Pancreas (tissue), 10 donors: ENCODE measurements at regions not wholly inside any gene's neighbourhood (a gene's known extent, or its start where the extent isn't known, plus 50 kb on each side); places are given as distances from the start of the nearest gene placed in this dataset.

Experiments used
- ATAC-seq, 4 donors: fragments of 200-7000 bp; cut with Tn5 transposase; one replicate each; pipeline versions ENCODE4 v1.8.0 to v1.9.1; 2020; ENCODE audit warnings: mild to moderate bottlenecking in 4 of 4, moderate library complexity in 4 of 4
- DNase-seq, 6 donors: peaks; one replicate each; pipeline ENCODE4 v3.0.0-alpha.2; 2020
- FAIRE-seq: peaks from 2 replicates; lab custom pipeline; 2012; peaks lifted over from hg19 to GRCh38; lab: Jason Lieb, UNC
- H3K27ac ChIP-seq, 4 donors: fragments of 200-600 bp; sonication (generic); 1 replicate in 3 of 4; 2 replicates in 1 of 4; pipeline versions ENCODE4 v1.5.0 to v1.8.0; 2020
- H3K27me3 ChIP-seq, 4 donors: fragments of 200-600 bp; one replicate each; pipeline ENCODE4 v1.8.0; 2021
- H3K36me3 ChIP-seq, 3 donors: fragments of 200-600 bp; sonication (generic) in 1 of 3; one replicate each; pipeline versions ENCODE4 v1.5.0 to v1.8.0; 2020 to 2021
- H3K4me1 ChIP-seq, 3 donors: fragments of 200-600 bp; one replicate each; pipeline ENCODE4 v1.8.0; 2021
- H3K4me3 ChIP-seq, 4 donors: fragments of 200-600 bp; sonication (generic) in 2 of 4; one replicate each; pipeline versions ENCODE4 v1.5.0 to v1.8.0; 2020 to 2021
- H3K9me3 ChIP-seq, 4 donors: fragments of 200-600 bp; one replicate each; pipeline ENCODE4 v1.8.0; 2021
- CTCF ChIP-seq, 4 donors: fragments of 200-600 bp; sonication (generic) in 3 of 4; IDR thresholded peaks; one replicate each; pipeline versions ENCODE4 v1.5.0 to v1.8.0; 2021; ENCODE audit warnings: antibody characterized with exemption in 4 of 4
- WGBS, 2 donors: extraction: QIAGEN DNeasy Blood & Tissue Kit; methylation state at CpG; one replicate each; pipeline ENCODE4 v1.1.7; 2013; 5-methylcytosine and 5-hydroxymethylcytosine counted together
- intact Hi-C, 3 donors: fragments of 100-400 bp; cut with DNase I; formaldehyde crosslinking; loops; one replicate each; pipeline versions ENCODE4 v1.11.1 to v1.14.2; 2022
- donor health status: healthy with polysubstance abuse.
- donor health status: DM: no; HTN: no; CAD: no; lungs with moderate emphysema.
- donor health status: DM: no; HTN: no; CAD: no.
- donor health status: control.
- donor health status: control.
- donor health status: Bipolar disorder and iron deficiency.
- donor health status: DM: yes; HTN: yes; CAD: no.
- donor health status: DM: no; HTN: no; CAD: no.
- donor health status: DM: no; HTN: no; CAD: no.
- donor health status: DM: yes; HTN: yes; CAD: no.

GRCh38 chr16:19980632-19981265 lies 92.9 kb downstream of the GPR139 start:
- DNase-seq, result peak in 1 of 6 donors; percentile 14
- FAIRE-seq, result no peak
- H3K27me3 ChIP-seq, result no peaks in the 10 kb centered on the region
- H3K27ac ChIP-seq, result no peak overlapping the region
- H3K9me3 ChIP-seq, result no peaks in the 10 kb centered on the region
- TF ChIP-seq CTCF (IDR thresholded peaks at IDR 0.05), result peak; percentile 13 to 34 (median 29)
- H3K36me3 ChIP-seq, result no peaks in the 10 kb centered on the region
- H3K4me1 ChIP-seq, result no peaks in the 10 kb centered on the region
- no peak overlapping the region for H3K4me3 ChIP-seq
- peak in 2 of 4 donors; percentile 52 to 72 for ATAC-seq
- WGBS, 2 donors, result 3 to 11% methylated on average over 3 of the region's 3 CpGs
- intact Hi-C loops, result loop anchor here in 1 of 3 donors (10.0 kb wide), 1 partner anchor 314 kb away; no protein-coding TSS in a partner anchor

- FAIRE-seq, result no peak
- TF ChIP-seq CTCF (IDR thresholded peaks at IDR 0.05), result no peak
- no peaks in the 10 kb centered on the region for H3K27me3 ChIP-seq
- H3K36me3 ChIP-seq, result no peaks in the 10 kb centered on the region
- intact Hi-C loops, result loop anchor here in 1 of 3 donors (10.0 kb wide), 1 partner anchor 315 kb away; no protein-coding TSS in a partner anchor
- no peak for ATAC-seq
- WGBS, 2 donors, result 9 to 11% methylated on average over 4 of the region's 4 CpGs
- H3K9me3 ChIP-seq, result no peaks in the 10 kb centered on the region
- H3K4me1 ChIP-seq, result no peaks in the 10 kb centered on the region
- DNase-seq, result no peak
- no peak overlapping the region for H3K27ac ChIP-seq
- no peak overlapping the region for H3K4me3 ChIP-seq
Measured at GRCh38 chr16:19979638-19980037, 94.1 kb downstream of the GPR139 start.

GRCh38 chr16:19974607-19975006 lies 90.0 kb upstream of the GPRC5B start:
- H3K27me3 ChIP-seq, result no peaks in the 10 kb centered on the region
- no peak overlapping the region for H3K27ac ChIP-seq
- no peak for FAIRE-seq
- no peak for TF ChIP-seq CTCF (IDR thresholded peaks at IDR 0.05)
- intact Hi-C loops, result no loop called here
- no peaks in the 10 kb centered on the region for H3K4me1 ChIP-seq
- H3K4me3 ChIP-seq, result no peak overlapping the region
- 54 to 64% methylated on average over 4 of the region's 4 CpGs for WGBS, 2 donors
- no peaks in the 10 kb centered on the region for H3K9me3 ChIP-seq
- H3K36me3 ChIP-seq, result no peaks in the 10 kb centered on the region
- ATAC-seq, result no peak
- no peak for DNase-seq

GRCh38 chr16:19972111-19972510 lies 87.5 kb upstream of the GPRC5B start:
- no peak for DNase-seq
- Histone ChIP-seq H3K9me3 (no peaks in the 10 kb centered on the region), H3K4me3 (no peak overlapping the region), H3K4me1 (no peaks in the 10 kb centered on the region), H3K36me3 (no peaks in the 10 kb centered on the region), H3K27ac (no peak overlapping the region), H3K27me3 (no peaks in the 10 kb centered on the region)
- WGBS, 2 donors, result 55 to 69% methylated on average over 4 of the region's 4 CpGs
- ATAC-seq, result no peak
- intact Hi-C loops, result no loop called here
- FAIRE-seq, result no peak
- no peak for TF ChIP-seq CTCF (IDR thresholded peaks at IDR 0.05)
